GM18507 (cell line): ENCODE measurements at regions not wholly inside any gene's neighbourhood (a gene's known extent, or its start where the extent isn't known, plus 50 kb on each side); places are given as distances from the start of the nearest gene placed in this dataset.

ENCODE experiments used
- DNase-seq: peaks from one replicate; pipeline ENCODE4 v3.0.0; 2011; ENCODE audit warnings: low read depth; ENCODE audit not compliant: insufficient read length; ENCODE audit errors: extremely low spot score
- FAIRE-seq: peaks from 2 replicates; lab custom pipeline; 2011; peaks lifted over from hg19 to GRCh38; lab: Jason Lieb, UNC

DNA sequence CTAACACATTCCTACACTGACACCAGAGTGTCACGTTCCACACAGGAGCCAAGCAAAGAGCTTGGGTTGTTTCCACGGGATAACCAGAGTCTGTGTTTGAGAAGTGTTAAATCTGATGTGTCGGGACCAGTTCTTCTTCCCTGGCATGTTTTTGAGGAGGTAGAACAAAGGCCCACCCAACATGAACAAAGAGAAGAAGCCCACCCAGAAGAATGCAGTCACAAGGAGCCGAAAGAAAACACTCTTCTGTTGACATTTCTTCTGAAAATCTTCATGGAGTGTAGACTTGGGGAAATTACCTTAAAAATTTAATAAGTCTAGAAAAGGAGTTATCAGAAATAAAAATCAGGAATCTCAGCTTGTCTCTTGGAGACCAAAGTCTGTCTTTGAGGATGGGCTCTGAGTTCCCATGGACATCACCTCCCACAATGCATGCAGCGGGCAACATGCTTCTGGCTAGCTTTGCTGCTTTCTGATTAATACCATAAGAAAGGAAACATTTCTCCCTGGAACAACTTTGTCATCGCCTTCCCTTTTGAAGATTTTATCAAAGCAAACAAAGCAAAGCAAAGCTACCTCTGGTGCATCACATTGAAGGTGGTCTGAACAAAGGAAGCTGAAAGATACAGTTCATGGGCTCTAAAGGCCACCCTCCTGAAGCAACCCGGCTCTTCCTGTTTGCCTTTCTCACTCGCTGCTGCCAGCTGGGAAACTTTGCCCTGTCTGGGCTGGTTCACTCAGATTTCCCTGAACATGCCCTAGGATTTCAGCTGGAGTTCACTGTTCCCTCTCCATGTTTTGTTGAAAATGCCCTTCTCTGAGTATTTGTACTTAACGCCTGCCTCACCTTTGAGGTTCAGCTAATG is 448.1 kb downstream of the KIF16B start:
- DNase-seq (no peak), FAIRE-seq (no peak)

DNA sequence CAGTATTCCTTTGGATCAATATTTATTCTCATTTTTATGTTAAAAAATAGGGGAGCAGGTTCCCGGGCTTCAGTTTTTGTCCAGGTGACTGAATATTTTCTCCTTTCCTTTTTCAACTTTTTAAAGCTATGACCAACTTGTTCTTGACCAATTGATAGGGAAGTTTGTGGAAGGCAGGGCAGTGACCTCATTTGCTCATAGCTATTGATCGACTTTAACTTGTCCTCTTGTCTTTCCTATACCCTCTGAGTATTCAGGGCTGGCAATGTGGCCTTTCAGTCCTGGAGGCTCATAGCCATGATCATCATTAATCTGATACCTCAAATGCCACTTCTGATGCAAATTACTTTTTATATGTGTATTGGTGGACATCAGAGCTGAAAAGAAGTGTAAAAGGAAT is 448.8 kb downstream of the KIF16B start:
- FAIRE-seq (no peak), DNase-seq (no peak)

DNA sequence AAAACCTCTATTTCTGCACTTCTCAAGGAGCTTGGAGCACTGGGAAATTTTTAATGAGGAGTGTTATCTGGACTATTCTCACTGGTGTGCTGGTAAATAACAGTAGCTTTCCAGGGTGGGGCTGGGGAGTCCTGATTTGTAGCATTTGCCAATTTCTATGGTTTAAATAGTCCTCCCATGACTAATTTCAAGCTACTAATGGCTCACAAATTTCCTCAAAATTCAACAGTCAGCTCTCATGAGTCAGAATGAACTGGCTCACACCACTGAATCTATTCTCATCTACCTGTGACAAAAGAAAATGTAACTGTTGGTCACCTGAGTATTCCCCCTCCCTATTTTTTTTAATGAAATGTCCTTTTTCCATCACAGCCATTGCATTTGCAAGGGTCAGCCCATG is 449.6 kb downstream of the KIF16B start:
- no peak for FAIRE-seq
- DNase-seq = no peak

DNA sequence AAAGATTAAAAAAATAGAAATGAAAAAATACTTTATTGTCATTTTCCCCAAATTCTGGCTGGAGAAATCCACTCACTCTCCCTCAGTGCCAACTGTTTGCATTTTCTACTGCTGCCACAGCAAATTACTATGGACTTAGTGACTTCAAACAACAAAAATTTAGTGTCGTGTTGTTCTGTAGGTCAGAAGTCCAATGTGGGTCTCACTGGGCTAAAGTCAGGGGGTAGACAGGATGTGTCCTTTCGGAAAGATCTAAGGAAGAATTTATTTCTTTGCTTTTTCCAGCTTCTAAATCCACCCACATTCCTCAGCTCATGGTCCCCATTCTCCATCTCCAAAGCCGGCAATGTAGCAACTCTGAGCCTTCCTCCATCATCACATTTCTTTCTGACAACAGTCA is 453.3 kb downstream of the KIF16B start:
- FAIRE-seq = no peak

DNA sequence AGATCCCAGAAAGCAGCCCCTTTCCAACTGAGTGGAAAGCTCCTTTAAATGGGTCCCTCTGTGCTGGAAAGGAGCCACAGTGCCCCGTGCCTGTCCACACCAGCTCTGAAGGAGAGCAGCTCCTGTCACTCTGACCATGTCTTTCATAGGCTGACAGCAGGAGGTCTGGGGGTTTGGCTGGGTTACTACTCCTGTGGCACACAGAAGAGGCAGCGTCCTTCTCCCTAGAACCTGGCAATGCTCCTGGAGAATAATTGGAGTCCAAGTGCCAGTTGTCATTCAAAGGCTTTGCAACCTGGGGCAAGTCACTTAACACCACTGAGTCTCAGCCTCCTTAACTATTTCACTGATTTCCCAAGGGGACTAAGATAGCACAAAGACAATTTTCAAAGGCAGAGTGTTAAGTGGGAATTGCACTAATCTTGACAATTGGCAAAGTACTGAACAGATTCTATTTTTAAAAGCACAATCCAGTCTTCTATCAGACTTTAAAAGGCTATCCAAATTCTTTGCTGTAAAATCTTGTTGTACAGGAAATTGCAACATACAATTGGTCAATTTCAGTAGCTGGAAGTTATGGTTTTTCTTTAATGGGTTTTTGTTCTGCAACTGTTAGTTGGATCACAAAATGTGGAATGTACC is 457.2 kb downstream of the KIF16B start:
- DNase-seq (no peak), FAIRE-seq (no peak)

More for the DNA sequence above, 453.3 kb downstream of the KIF16B start:
- no peak for DNase-seq

DNA sequence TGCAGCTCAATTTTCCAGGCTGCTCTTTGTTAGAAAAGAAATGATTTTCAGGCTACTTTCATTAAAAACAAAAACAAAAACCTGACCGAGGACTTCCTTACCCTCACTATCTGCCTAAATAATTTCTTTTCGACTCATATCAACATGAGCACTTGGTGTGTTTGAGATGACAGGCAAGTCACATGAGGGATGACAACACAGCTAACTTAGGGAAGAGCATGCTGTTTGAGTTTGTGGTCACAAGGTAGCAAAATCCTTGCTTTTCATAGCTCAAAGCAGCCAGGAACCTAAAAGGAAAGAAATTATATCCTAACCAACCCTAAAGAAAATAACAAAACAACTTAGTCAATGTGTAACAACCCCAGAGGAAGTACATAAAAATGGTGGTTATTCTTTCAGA is 459.5 kb downstream of the KIF16B start:
- no peak for FAIRE-seq
- DNase-seq = no peak

DNA sequence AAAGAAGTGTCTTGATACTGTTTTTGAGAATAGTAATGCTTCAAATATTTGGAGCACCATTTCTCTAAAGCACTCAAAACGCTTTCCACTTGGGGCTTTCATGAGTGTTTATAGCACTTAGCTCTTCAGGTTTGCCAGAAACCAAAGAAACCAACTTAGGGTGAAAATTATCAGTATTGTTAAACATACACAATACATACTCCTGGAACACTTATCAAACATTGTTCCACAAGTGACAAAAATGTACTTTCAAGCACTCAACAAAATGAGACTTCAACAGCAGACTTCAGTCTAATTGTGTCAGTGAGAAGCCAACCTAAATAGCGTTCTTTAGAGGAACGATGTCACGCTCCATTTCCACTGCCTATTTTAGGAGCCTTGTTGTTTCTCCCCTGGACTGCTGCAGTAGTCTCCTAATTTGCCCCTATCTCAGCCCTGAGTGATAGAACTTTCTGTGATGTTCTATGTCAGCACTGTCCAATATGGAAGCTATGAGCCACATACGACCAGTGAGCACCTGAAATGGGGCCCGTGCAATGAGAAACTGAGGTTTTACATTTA is 461.3 kb downstream of the KIF16B start:
- no peak for FAIRE-seq
- DNase-seq = no peak

DNA sequence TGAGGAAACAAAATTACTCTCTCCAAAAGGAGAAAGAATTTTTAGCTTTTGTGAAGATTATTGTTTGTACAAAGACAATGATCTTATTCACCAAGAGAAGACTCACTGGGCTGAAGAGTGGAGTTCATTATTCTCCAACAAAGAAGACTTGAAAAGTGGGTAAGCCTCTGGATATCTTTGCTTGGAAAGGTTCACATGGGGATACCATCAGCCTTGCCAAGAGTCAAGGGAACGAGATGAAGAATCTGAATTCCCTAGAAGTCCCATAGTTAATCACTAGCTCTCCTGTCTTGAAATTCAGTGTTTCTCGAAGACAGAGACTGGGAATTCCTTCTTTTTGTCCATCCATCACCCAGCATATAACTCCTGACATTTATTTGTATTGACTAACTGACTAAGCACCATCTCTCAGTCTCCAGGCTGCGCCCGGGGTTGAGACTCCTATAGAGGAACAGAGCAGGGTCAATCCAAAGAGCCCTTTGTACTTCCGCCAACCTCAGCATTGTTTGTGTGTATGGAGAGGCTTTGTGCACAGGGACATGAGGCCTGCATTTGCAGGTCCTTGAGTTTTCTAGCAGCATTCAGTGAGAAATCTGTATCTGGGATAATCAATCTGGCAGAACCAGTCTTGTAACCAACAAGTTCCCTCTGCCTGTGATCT is 461.9 kb downstream of the KIF16B start:
- DNase-seq (no peak), FAIRE-seq (no peak)

DNA sequence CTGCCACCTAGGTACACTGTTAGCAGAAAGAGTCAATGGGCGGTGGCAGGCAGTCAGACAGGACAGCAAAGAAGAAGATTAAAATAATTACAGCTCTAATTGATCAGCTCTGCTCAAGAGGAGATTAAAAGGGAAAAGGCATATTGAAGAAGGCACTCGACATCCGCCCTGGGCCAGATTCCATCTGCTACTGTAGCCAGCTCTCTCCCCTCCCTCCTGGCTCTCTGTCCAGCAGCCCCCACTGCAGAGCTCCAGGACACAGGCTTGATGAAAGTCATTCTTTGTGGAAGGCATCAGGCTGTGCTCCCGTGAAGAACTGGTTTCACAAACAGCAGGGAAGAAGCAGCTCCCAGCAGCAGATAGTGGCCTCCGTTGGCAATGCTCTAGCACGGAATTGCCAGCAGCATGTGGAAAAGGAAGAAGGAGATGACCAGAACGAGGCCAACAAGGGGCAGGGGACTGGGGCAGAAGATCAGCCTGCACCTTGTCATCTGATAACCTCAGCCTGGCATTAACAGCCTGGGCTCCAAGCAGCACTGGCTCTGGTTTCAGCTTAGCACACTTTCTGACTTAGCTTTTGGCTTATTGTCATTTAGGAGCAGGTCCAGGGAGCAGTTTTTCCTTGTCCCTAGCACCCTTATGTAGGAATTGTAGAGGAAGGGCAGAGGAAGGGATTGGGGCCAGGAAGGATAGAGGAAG is 465.9 kb downstream of the KIF16B start:
- DNase-seq (no peak), FAIRE-seq (no peak)

DNA sequence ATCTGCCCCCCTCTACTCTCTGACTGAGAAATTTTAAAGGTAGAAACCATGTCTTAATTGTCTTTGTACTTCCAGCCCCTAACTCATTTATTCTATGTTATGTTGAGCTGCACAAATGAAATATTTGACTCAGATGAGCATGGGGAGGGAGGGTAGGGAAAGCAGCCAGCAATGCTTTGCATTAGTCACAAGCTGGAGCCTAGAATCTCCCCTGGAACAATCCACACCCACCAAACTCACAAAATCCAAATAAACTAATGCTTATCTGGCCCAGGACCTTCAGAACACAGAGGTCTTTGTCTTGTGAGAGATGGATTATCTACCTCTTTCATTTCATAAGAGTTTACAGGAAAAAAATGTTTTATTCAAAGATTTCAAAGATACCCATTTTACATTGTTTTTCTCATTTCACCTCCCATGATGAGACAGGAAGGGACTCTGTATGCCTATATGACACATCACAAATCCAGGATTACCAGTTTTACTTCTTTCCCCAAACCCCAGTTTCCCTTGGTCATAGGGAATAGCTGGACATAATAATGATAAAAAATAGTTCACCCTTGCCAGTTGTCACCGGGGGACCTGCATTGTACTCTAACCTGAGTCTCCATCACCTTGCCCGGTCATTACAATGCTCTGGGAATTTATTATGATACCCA is 466.9 kb downstream of the KIF16B start:
- FAIRE-seq (no peak), DNase-seq (no peak)

DNA sequence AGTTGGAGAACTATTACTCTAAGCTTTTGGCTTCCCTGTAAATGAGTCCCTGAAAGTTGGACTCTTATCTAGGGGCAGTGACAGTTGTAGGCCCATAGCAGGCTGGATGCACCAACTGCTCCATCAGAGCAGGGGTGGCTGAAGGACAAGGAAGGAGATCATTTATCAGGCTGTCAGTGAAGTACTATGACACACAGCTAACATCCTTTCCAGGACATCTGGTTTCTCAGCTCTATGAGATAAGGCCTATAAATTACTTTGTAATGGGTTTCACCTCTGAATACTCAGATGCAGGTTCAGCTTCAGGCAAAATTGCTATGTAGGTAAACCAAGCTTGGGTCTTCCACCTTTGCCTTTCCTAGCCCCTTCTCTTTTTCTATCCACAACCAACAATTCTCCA is 468.5 kb downstream of the KIF16B start:
- no peak for FAIRE-seq
- DNase-seq = no peak
